Tibial artery (tissue), 4 donors: ENCODE measurements at regions not wholly inside any gene's neighbourhood (a gene's known extent, or its start where the extent isn't known, plus 50 kb on each side); places are given as distances from the start of the nearest gene placed in this dataset.

Experiments used
- DNase-seq, 2 donors: peaks; one replicate each; pipeline ENCODE4 v3.0.0-alpha.2; 2019
- H3K27ac ChIP-seq, 2 donors: fragments of 200-600 bp; sonication (generic) in 1 of 2; 1 replicate in 1 of 2; 2 replicates in 1 of 2; pipeline ENCODE4 v1.5.1; 2018 to 2019; ENCODE audit warnings: mild to moderate bottlenecking in 1 of 2
- H3K27me3 ChIP-seq, 2 donors: fragments of 200-600 bp; sonication (generic) in 1 of 2; one replicate each; pipeline versions ENCODE4 v1.5.1 to v1.6.0; 2016 to 2019
- H3K36me3 ChIP-seq, 3 donors: fragments of 200-600 bp; sonication (generic) in 2 of 3; one replicate each; pipeline ENCODE4 v1.5.1; 2016 to 2019; ENCODE audit warnings: mild to moderate bottlenecking in 2 of 3
- H3K4me1 ChIP-seq, 4 donors: fragments of 200-600 bp; sonication (generic) in 2 of 4; 1 replicate in 3 of 4; 2 replicates in 1 of 4; pipeline ENCODE4 v1.5.1; 2016 to 2019
- H3K4me3 ChIP-seq, 2 donors: fragments of 200-600 bp; sonication (generic) in 1 of 2; 1 replicate in 1 of 2; 2 replicates in 1 of 2; pipeline ENCODE4 v1.5.1; 2018 to 2019; ENCODE audit warnings: mild to moderate bottlenecking in 2 of 2
- H3K9me3 ChIP-seq, 3 donors: fragments of 200-600 bp; sonication (generic) in 1 of 3; one replicate each; pipeline ENCODE4 v1.5.1; 2016 to 2019
- CTCF ChIP-seq, 2 experiments: fragments of 200-600 bp in 1 of 2; fragments of 450-650 bp in 1 of 2; IDR thresholded peaks; one replicate each; pipeline ENCODE4 v1.5.1; 2017 to 2019; ENCODE audit warnings: antibody characterized with exemption in 2 of 2, mild to moderate bottlenecking in 1 of 2, moderate library complexity in 1 of 2
- intact Hi-C: fragments of 100-400 bp; cut with DNase I; formaldehyde crosslinking; loops from one replicate; pipeline ENCODE4 v1.15.0; 2023; ENCODE audit warnings: low total_unique reads

- no peak overlapping the region for H3K27ac ChIP-seq
- no peak for DNase-seq
- no peaks in the 10 kb centered on the region for H3K27me3 ChIP-seq
- no peak overlapping the region for H3K4me3 ChIP-seq
- no peaks in the 10 kb centered on the region for H3K9me3 ChIP-seq
- TF ChIP-seq CTCF (IDR thresholded peaks at IDR 0.05), result no peak
- intact Hi-C loops, result no loop called here
- H3K4me1 ChIP-seq, result peaks cover 0 to 5% (median 0%) of the 10 kb centered on the region in 4 donors
- H3K36me3 ChIP-seq, result no peaks in the 10 kb centered on the region
Measured at GRCh38 chr1:5242850-5243249, 588.4 kb downstream of the AJAP1 start.

GRCh38 chr1:5239911-5240310 lies 585.5 kb downstream of the AJAP1 start:
- no peaks in the 10 kb centered on the region for H3K9me3 ChIP-seq
- no peak for DNase-seq
- no peaks in the 10 kb centered on the region for H3K36me3 ChIP-seq
- H3K27ac ChIP-seq, result no peak overlapping the region
- H3K4me1 ChIP-seq, result peaks cover 0 to 5% (median 0%) of the 10 kb centered on the region in 4 donors
- intact Hi-C loops, result no loop called here
- no peak overlapping the region for H3K4me3 ChIP-seq
- TF ChIP-seq CTCF (IDR thresholded peaks at IDR 0.05), result no peak
- H3K27me3 ChIP-seq, result peaks cover 0 to 4% of the 10 kb centered on the region in 2 donors

GRCh38 chr1:5238351-5239130 lies 584.1 kb downstream of the AJAP1 start:
- no peak for TF ChIP-seq CTCF (IDR thresholded peaks at IDR 0.05)
- peaks cover 0 to 5% (median 0%) of the 10 kb centered on the region in 4 donors for H3K4me1 ChIP-seq
- no peak overlapping the region for H3K27ac ChIP-seq
- H3K27me3 ChIP-seq, result peaks cover 0 to 10% of the 10 kb centered on the region in 2 donors
- H3K36me3 ChIP-seq, result no peaks in the 10 kb centered on the region
- H3K9me3 ChIP-seq, result no peaks in the 10 kb centered on the region
- no peak overlapping the region for H3K4me3 ChIP-seq
- DNase-seq, result no peak
- intact Hi-C loops, result no loop called here

GRCh38 chr1:5235355-5235899 lies 581.0 kb downstream of the AJAP1 start:
- DNase-seq, result no peak
- intact Hi-C loops, result no loop called here
- no peak overlapping the region for H3K4me3 ChIP-seq
- TF ChIP-seq CTCF (IDR thresholded peaks at IDR 0.05), result no peak
- no peaks in the 10 kb centered on the region for H3K36me3 ChIP-seq
- H3K27me3 ChIP-seq, result peaks cover 0 to 10% of the 10 kb centered on the region in 2 donors
- peaks cover 0 to 4% (median 0%) of the 10 kb centered on the region in 4 donors for H3K4me1 ChIP-seq
- H3K27ac ChIP-seq, result no peak overlapping the region
- H3K9me3 ChIP-seq, result peaks cover 0 to 7% (median 5%) of the 10 kb centered on the region in 3 donors

- intact Hi-C loops, result no loop called here
- Histone ChIP-seq H3K9me3 (peaks cover 0 to 7% (median 5%) of the 10 kb centered on the region in 3 donors), H3K4me1 (no peaks in the 10 kb centered on the region), H3K36me3 (no peaks in the 10 kb centered on the region), H3K27ac (no peak overlapping the region), H3K27me3 (peaks cover 0 to 10% of the 10 kb centered on the region in 2 donors), H3K4me3 (no peak overlapping the region)
- TF ChIP-seq CTCF (IDR thresholded peaks at IDR 0.05), result no peak
- no peak for DNase-seq
Measured at GRCh38 chr1:5232537-5232936, 578.1 kb downstream of the AJAP1 start.
